AG04450 (cell line): ENCODE measurements at regions not wholly inside any gene's neighbourhood (a gene's known extent, or its start where the extent isn't known, plus 50 kb on each side); places are given as distances from the start of the nearest gene placed in this dataset.

Experiments used
- CTCF ChIA-PET: fragments of 300-600, 350-600 bp; formaldehyde crosslinking; extraction: SDS; loops from one replicate; lab custom pipeline; 2022; ENCODE audit warnings: antibody characterized with exemption, inconsistent platforms; lab: Charles Lee
- POLR2A ChIA-PET: fragments of 350-600 bp; formaldehyde crosslinking; extraction: SDS; loops from one replicate; lab custom pipeline; 2021; ENCODE audit warnings: antibody characterized with exemption, inconsistent platforms; lab: Yijun Ruan, JAX
- DNase-seq: peaks from one replicate; pipeline ENCODE4 v3.0.0-alpha.2; 2011; ENCODE audit warnings: low read depth, low spot score
- H3K27ac ChIP-seq: one replicate; pipeline ENCODE4 v1.5.1; 2012; ENCODE audit warnings: low read depth, low read length, control low read depth
- H3K27me3 ChIP-seq: one replicate; pipeline ENCODE4 v1.6.0; 2012; ENCODE audit warnings: low read length; ENCODE audit not compliant: control insufficient read depth, insufficient read depth
- H3K4me3 ChIP-seq: 2 replicates; pipeline ENCODE4 v1.5.1; 2011; ENCODE audit warnings: mild to moderate bottlenecking, low read depth, low read length, control low read depth
- H3K9me3 ChIP-seq: 2 replicates; pipeline ENCODE4 v1.5.1; 2012; ENCODE audit warnings: low read length; ENCODE audit not compliant: control insufficient read depth, insufficient read depth
- TF ChIP-seq, protein P1 (sequence below): IDR thresholded peaks from 2 replicates; pipeline ENCODE4 v1.5.1; 2011; ENCODE audit warnings: low read depth, low read length, control low read depth, inconsistent platforms

DNA sequence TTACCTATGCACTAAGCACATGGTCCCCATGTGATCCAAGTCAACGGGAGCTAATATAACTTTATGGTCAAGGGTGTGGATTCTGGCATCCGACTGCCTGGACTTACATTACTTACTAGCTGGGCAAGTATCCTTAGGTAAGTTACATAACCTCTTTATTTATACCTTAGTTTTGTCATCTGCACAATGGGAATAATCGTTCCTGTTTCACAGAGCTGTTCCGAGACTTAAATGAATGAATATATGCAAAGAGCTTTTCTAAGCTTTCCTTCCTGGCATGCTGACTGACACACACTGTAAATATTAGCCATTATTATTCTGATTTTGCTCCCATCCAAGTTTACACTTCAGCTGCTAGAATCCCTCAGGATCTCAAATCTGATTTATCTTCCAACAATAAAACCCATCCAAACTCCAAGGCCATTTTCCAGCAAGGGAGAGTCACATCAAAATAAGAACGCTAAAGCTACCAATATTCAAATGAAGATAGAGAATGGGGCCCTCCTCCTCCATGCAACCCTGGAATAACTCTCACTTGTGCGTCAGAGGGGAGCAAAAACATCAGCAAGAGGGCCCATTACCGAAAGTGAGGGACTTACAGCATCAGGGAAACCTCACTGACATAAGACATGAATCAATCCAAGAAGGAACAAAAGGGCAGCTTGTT lies 115.6 kb upstream of the KAZN start:
- POLR2A ChIA-PET = no interaction called here
- no peak for DNase-seq
- CTCF ChIA-PET = no interaction called here
- no peak overlapping the region for H3K27ac ChIP-seq
- no peaks in the 10 kb centered on the region for H3K27me3 ChIP-seq
- no peak overlapping the region for H3K4me3 ChIP-seq
- H3K9me3 ChIP-seq = no peaks in the 10 kb centered on the region; the same call in 1 of the 2 replicates
- TF ChIP-seq, protein P1, sequence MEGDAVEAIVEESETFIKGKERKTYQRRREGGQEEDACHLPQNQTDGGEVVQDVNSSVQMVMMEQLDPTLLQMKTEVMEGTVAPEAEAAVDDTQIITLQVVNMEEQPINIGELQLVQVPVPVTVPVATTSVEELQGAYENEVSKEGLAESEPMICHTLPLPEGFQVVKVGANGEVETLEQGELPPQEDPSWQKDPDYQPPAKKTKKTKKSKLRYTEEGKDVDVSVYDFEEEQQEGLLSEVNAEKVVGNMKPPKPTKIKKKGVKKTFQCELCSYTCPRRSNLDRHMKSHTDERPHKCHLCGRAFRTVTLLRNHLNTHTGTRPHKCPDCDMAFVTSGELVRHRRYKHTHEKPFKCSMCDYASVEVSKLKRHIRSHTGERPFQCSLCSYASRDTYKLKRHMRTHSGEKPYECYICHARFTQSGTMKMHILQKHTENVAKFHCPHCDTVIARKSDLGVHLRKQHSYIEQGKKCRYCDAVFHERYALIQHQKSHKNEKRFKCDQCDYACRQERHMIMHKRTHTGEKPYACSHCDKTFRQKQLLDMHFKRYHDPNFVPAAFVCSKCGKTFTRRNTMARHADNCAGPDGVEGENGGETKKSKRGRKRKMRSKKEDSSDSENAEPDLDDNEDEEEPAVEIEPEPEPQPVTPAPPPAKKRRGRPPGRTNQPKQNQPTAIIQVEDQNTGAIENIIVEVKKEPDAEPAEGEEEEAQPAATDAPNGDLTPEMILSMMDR = no peak

DNA sequence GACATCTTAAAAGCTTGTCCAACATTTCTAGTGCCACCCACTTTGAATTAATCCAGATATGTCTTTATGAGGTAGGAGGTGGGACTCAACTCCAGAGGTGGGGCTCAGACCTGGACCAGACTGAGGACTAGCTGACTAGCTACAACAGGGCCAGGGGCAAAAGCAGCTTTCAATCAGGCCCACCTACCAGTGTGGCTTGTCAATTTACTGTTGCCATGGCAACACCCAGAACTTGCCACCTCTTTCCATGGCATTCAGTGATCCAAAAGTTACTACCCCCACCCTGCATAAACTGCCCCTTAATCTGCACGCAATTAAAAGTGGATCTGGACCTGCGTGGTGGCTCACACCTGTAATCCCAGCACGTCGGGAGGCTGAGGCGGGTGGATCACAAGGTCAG lies 113.2 kb upstream of the KAZN start:
- TF ChIP-seq, protein P1 = no peak
- no peak overlapping the region for H3K27ac ChIP-seq
- no peaks in the 10 kb centered on the region; the same call in 1 of the 2 replicates for H3K9me3 ChIP-seq
- no peak overlapping the region for H3K4me3 ChIP-seq
- POLR2A ChIA-PET = no interaction called here
- no peaks in the 10 kb centered on the region for H3K27me3 ChIP-seq
- CTCF ChIA-PET = no interaction called here
- DNase-seq = no peak

DNA sequence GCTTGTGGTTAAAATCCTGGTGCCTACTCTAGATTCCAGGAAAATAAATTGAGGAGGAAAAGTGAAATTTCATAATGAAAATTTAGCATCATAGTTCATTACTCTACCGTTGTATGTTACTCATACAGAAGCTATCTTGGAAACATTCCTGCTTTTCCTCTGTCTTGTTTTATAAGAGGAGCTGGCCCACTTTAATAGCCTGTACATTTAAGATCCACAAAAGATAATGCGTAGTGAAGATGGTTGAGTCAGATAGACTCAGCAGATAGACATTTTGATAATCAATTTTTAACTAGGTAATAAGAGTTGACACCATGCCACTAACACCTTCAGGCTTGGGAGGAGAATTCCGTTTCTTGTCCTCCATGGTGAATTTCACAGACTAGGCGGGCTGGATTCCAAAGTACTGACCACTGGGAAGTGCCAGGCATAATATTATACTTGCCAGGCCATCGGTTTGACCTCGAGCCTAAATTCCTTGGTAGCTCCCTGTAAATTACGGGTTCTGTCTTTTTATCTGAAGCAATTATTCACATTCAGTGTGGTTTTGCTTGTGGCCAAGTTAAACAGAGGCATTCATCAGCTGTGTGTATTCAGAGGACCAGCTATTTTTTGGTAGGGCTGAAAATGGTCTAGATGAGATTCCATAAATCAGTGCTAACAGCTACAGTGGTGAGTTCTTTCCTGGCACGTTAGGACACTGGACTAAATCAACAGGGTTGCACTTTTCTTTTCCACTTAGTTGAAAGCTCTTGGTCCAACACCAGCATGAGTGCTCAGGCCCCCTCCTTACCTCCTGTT lies 111.9 kb upstream of the KAZN start:
- Histone ChIP-seq H3K27me3 (no peaks in the 10 kb centered on the region), H3K27ac (no peak overlapping the region), H3K4me3 (no peak overlapping the region), H3K9me3 (no peaks in the 10 kb centered on the region; the same call in 1 of the 2 replicates)
- ChIA-PET CTCF (interaction anchor here (1.1 kb wide), 1 partner anchor 270 kb away, joined by 3 read pairs; no protein-coding TSS in a partner anchor), POLR2A (interaction anchor here (1.1 kb wide), 1 partner anchor 31 kb away, joined by 3 read pairs; no protein-coding TSS in a partner anchor)
- TF ChIP-seq, protein P1 = no peak
- DNase-seq = no peak

DNA sequence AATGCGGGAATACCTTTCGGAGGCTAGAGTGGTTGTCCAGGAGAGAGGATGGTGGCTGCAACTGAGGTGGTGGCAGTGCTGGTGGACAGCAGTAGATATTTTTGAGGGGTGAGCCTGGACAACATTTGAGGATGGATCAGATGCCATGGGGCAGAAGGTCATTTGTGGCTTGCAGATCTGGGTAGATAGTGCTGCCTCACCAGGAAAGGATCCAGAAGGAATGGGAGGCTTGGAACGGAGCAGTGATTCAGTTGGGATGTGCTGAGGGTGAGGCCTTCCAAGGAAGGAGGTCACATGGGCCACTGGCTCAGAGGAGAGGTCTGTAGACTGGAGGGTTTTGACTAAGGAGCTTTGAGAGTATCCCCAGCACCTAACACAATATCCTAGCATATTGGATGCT lies 110.8 kb upstream of the KAZN start:
- DNase-seq = no peak
- H3K27me3 ChIP-seq = no peaks in the 10 kb centered on the region
- H3K9me3 ChIP-seq = no peaks in the 10 kb centered on the region; the same call in 1 of the 2 replicates
- TF ChIP-seq, protein P1 = no peak
- CTCF ChIA-PET = interaction anchor here (1.1 kb wide), 1 partner anchor 271 kb away, joined by 3 read pairs; no protein-coding TSS in a partner anchor
- POLR2A ChIA-PET = no interaction called here
- no peak overlapping the region for H3K27ac ChIP-seq
- no peak overlapping the region for H3K4me3 ChIP-seq

DNA sequence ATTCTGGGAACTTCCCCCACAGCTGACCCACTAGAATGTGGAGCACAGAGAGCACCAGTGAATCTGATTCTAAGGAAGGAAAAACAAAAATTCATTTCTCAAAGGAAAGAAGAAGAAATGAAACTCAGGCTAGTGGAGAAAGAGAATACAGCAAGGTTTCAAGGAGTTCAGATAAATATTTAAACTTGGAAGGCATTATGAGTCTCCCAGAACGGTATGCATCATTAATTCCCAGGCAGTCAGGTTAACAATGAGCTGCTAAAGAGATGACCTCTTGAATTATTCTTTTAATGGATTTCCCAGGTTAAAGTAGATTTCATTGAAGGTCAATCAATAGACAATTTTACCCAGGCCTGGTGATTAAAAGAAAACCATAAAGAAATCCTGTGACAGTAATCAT lies 103.6 kb upstream of the KAZN start:
- H3K4me3 ChIP-seq = no peak overlapping the region
- CTCF ChIA-PET = no interaction called here
- no peak for DNase-seq
- POLR2A ChIA-PET = no interaction called here
- H3K27ac ChIP-seq = no peak overlapping the region
- TF ChIP-seq, protein P1 = no peak
- H3K27me3 ChIP-seq = no peaks in the 10 kb centered on the region
- H3K9me3 ChIP-seq = no peaks in the 10 kb centered on the region
